WTC11 (cell line): ENCODE measurements at regions not wholly inside any gene's neighbourhood (a gene's known extent, or its start where the extent isn't known, plus 50 kb on each side); places are given as distances from the start of the nearest gene placed in this dataset.

ENCODE experiments used
- ATAC-seq: fragments of 200-7000 bp; cut with Tn5 transposase; 2 replicates; pipeline ENCODE4 v1.10.0; 2021; ENCODE audit warnings: mild to moderate bottlenecking, moderate library complexity
- CTCF ChIA-PET: fragments of 300-600 bp; sonication (Branson Sonifier 250); formaldehyde crosslinking; loops from one replicate; lab custom pipeline; 2021; ENCODE audit warnings: antibody characterized with exemption; lab: Charles Lee
- POLR2A ChIA-PET: fragments of 350-600 bp; sonication (Branson Sonifier 250); formaldehyde crosslinking; loops from one replicate; lab custom pipeline; 2021; ENCODE audit warnings: antibody characterized with exemption; lab: Charles Lee
- DNase-seq: peaks from one replicate; pipeline ENCODE4 v3.0.0; 2021; ENCODE audit warnings: low spot score
- H3K27ac Mint-ChIP-seq: 2 replicates; pipeline ENCODE4 v1.8.0; 2021; ENCODE audit warnings: mixed read lengths
- H3K27me3 Mint-ChIP-seq: 2 replicates; pipeline ENCODE4 v1.8.0; 2021; ENCODE audit warnings: low read depth, mild to moderate bottlenecking, moderate library complexity, mixed read lengths
- H3K36me3 Mint-ChIP-seq: 2 replicates; pipeline ENCODE4 v1.8.0; 2021; ENCODE audit warnings: mixed read lengths
- H3K4me1 Mint-ChIP-seq: 2 replicates; pipeline ENCODE4 v1.8.0; 2022; ENCODE audit warnings: mixed read lengths
- H3K4me3 Mint-ChIP-seq: 2 replicates; pipeline ENCODE4 v1.8.0; 2021; ENCODE audit warnings: mild to moderate bottlenecking, moderate library complexity, mixed read lengths
- H3K9me3 Mint-ChIP-seq: 2 replicates; pipeline ENCODE4 v1.8.0; 2021; ENCODE audit warnings: mixed read lengths
- ATF1 ChIP-seq: sonication (generic); formaldehyde crosslinking; IDR thresholded peaks from 2 replicates; pipeline ENCODE4 v1.8.1; 2023; ENCODE audit warnings: mild to moderate bottlenecking, moderate library complexity, missing genetic modification reagents
- ATF3 ChIP-seq: sonication (generic); formaldehyde crosslinking; conservative IDR thresholded peaks from 2 replicates; pipeline ENCODE4 v1.8.1; 2022; ENCODE audit warnings: mild to moderate bottlenecking, missing genetic modification reagents
- CBFB ChIP-seq: sonication (generic); formaldehyde crosslinking; IDR thresholded peaks from 2 replicates; pipeline ENCODE4 v1.8.1; 2022; ENCODE audit warnings: mild to moderate bottlenecking, low read depth, missing genetic modification reagents
- E2F1 ChIP-seq: sonication (generic); formaldehyde crosslinking; IDR thresholded peaks from 2 replicates; pipeline ENCODE4 v1.8.0; 2022; ENCODE audit warnings: mild to moderate bottlenecking, missing genetic modification reagents
- E2F5 ChIP-seq: sonication (generic); formaldehyde crosslinking; IDR thresholded peaks from 2 replicates; pipeline ENCODE4 v1.8.1; 2022; ENCODE audit warnings: mild to moderate bottlenecking, moderate library complexity, missing genetic modification reagents
- ESRRA ChIP-seq: sonication (generic); formaldehyde crosslinking; IDR thresholded peaks from 2 replicates; pipeline ENCODE4 v1.8.1; 2022; ENCODE audit warnings: mild to moderate bottlenecking, missing genetic modification reagents, borderline replicate concordance
- ETV6 ChIP-seq: sonication (generic); formaldehyde crosslinking; IDR thresholded peaks from 2 replicates; pipeline ENCODE4 v1.8.1; 2022; ENCODE audit warnings: mild to moderate bottlenecking, missing genetic modification reagents
- FOXJ3 ChIP-seq: sonication (generic); formaldehyde crosslinking; IDR thresholded peaks from 2 replicates; pipeline ENCODE4 v1.9.0; 2021; ENCODE audit warnings: missing genetic modification reagents, mild to moderate bottlenecking, borderline replicate concordance
- GRHL2 ChIP-seq: fragments of 250-450 bp; sonication (Bioruptor Pico); IDR thresholded peaks from 2 replicates; pipeline ENCODE4 v1.8.0; 2022; ENCODE audit warnings: mild to moderate bottlenecking, moderate library complexity; ENCODE audit not compliant: insufficient replicate concordance, severe bottlenecking
- GTF2I ChIP-seq: fragments of 250-450 bp; sonication (Bioruptor Pico); conservative IDR thresholded peaks from 2 replicates; pipeline ENCODE4 v1.4.0; 2021; ENCODE audit warnings: mild to moderate bottlenecking
- MAX ChIP-seq: sonication (generic); formaldehyde crosslinking; IDR thresholded peaks from 2 replicates; pipeline ENCODE4 v1.8.0; 2022; ENCODE audit warnings: mild to moderate bottlenecking, missing genetic modification reagents
- NFATC4 ChIP-seq: fragments of 250-450 bp; sonication (Bioruptor Pico); IDR thresholded peaks from 2 replicates; pipeline ENCODE4 v1.9.0; 2021; ENCODE audit warnings: mild to moderate bottlenecking
- PRRX2 ChIP-seq: fragments of 250-450 bp; sonication (Bioruptor Pico); IDR thresholded peaks from 2 replicates; pipeline ENCODE4 v1.8.0; 2021; ENCODE audit warnings: mild to moderate bottlenecking
- SOX15 ChIP-seq: fragments of 250-450 bp; sonication (Bioruptor Pico); IDR thresholded peaks from 2 replicates; pipeline ENCODE4 v1.9.0; 2021; ENCODE audit warnings: mild to moderate bottlenecking
- STAT6 ChIP-seq: sonication (generic); formaldehyde crosslinking; conservative IDR thresholded peaks from 2 replicates; pipeline ENCODE4 v1.8.1; 2023; ENCODE audit warnings: mild to moderate bottlenecking, low read depth, missing genetic modification reagents, moderate library complexity
- USF2 ChIP-seq: sonication (generic); formaldehyde crosslinking; IDR thresholded peaks from 2 replicates; pipeline ENCODE4 v1.8.1; 2023; ENCODE audit warnings: mild to moderate bottlenecking, missing genetic modification reagents, moderate library complexity
- ZBTB21 ChIP-seq: sonication (generic); formaldehyde crosslinking; IDR thresholded peaks from 2 replicates; pipeline ENCODE4 v1.8.1; 2023; ENCODE audit warnings: mild to moderate bottlenecking, missing genetic modification reagents, borderline replicate concordance
- ZNF121 ChIP-seq: sonication (generic); formaldehyde crosslinking; IDR thresholded peaks from 2 replicates; pipeline ENCODE4 v1.8.0; 2023; ENCODE audit warnings: missing genetic modification reagents
- ZNF219 ChIP-seq: sonication (generic); formaldehyde crosslinking; IDR thresholded peaks from 2 replicates; pipeline ENCODE4 v1.8.0; 2023; ENCODE audit warnings: missing genetic modification reagents, mild to moderate bottlenecking, borderline replicate concordance
- ZNF671 ChIP-seq: fragments of 250-450 bp; sonication (Bioruptor Pico); IDR thresholded peaks from 2 replicates; pipeline ENCODE4 v1.8.0; 2021; ENCODE audit warnings: mild to moderate bottlenecking

- TF ChIP-seq ZNF219 (CRISPR knock-in tag) = no peak
- TF ChIP-seq FOXJ3 (CRISPR knock-in tag) = no peak
Measured at GRCh38 chr9:113785334-113785733, 90.8 kb upstream of the ZNF618 start (continued).

GRCh38 chr9:113786071-113786470 lies 90.0 kb upstream of the ZNF618 start:
- Mint-ChIP-seq H3K4me1 (peaks cover 30% of the 10 kb centered on the region), H3K36me3 (no peaks in the 10 kb centered on the region), H3K27me3 (peaks cover 21% of the 10 kb centered on the region), H3K4me3 (no peak overlapping the region), H3K9me3 (peaks cover 3% of the 10 kb centered on the region; the same call in 1 of the 2 replicates), H3K27ac (no peak overlapping the region)
- ChIA-PET CTCF (interaction anchor here (0.8 to 1.2 kb wide), 2 partner anchors 13 to 22 kb away, joined by 3 read pairs; no protein-coding TSS in a partner anchor), POLR2A (no interaction called here)
- DNase-seq (no peak), ATAC-seq (no peak)
- no peak for TF ChIP-seq PRRX2 (CRISPR knock-in tag)
- no peak for TF ChIP-seq MAX (CRISPR knock-in tag)
- TF ChIP-seq ZBTB21 = no peak
- no peak for TF ChIP-seq CBFB (CRISPR knock-in tag)
- no peak for TF ChIP-seq E2F5 (CRISPR knock-in tag)
- no peak for TF ChIP-seq GTF2I (CRISPR knock-in tag)

GRCh38 chr9:113787871-113788270 lies 88.2 kb upstream of the ZNF618 start:
- Mint-ChIP-seq H3K4me3 (no peak overlapping the region), H3K27me3 (peaks cover 8% of the 10 kb centered on the region), H3K9me3 (peaks cover 7% of the 10 kb centered on the region; the same call in 1 of the 2 replicates), H3K4me1 (peaks cover 22% of the 10 kb centered on the region), H3K36me3 (no peaks in the 10 kb centered on the region), H3K27ac (peak overlapping the region; percentile 34; the same call in 1 of the 2 replicates)
- TF ChIP-seq ETV6 (0 out of 2 replicates have a peak, but pooled peaks have one; percentile 37), USF2 (CRISPR knock-in tag) (peak; percentile 47), ESRRA (peak; percentile 96), ZNF121 (CRISPR knock-in tag) (no peak)
- CTCF ChIA-PET = interaction anchor here (0.5 to 1.8 kb wide), 7 partner anchors 8 to 106 kb away, joined by 3 to 7 read pairs (median 3); no protein-coding TSS in a partner anchor
- POLR2A ChIA-PET = no interaction called here
- ATAC-seq = peak; percentile 93
- DNase-seq = peak; percentile 54

GRCh38 chr9:113788616-113789330 lies 87.3 kb upstream of the ZNF618 start:
- Mint-ChIP-seq H3K4me1 (peaks cover 30% of the 10 kb centered on the region), H3K36me3 (no peaks in the 10 kb centered on the region), H3K27me3 (peaks cover 5% of the 10 kb centered on the region; the same call in 1 of the 2 replicates), H3K4me3 (no peak overlapping the region), H3K27ac (no peak overlapping the region), H3K9me3 (peaks cover 7% of the 10 kb centered on the region; the same call in 1 of the 2 replicates)
- no peak for ATAC-seq
- POLR2A ChIA-PET = no interaction called here
- no peak for DNase-seq
- CTCF ChIA-PET = interaction anchor here (0.5 to 1.8 kb wide), 5 partner anchors 10 to 107 kb away, joined by 3 to 7 read pairs (median 3); no protein-coding TSS in a partner anchor
- no peak for TF ChIP-seq ATF1 (CRISPR knock-in tag)
- TF ChIP-seq NFATC4 = no peak
- TF ChIP-seq GRHL2 (CRISPR knock-in tag) = no peak
- TF ChIP-seq SOX15 (CRISPR knock-in tag) = no peak
- TF ChIP-seq STAT6 (CRISPR knock-in tag) = no peak
- no peak for TF ChIP-seq MAX (CRISPR knock-in tag)
- TF ChIP-seq ZNF671 (CRISPR knock-in tag) = no peak
- TF ChIP-seq E2F1 (CRISPR knock-in tag) = no peak
- no peak for TF ChIP-seq ATF3 (CRISPR knock-in tag)
- no peak for TF ChIP-seq E2F5 (CRISPR knock-in tag)
